GM18873 (cell line): ENCODE measurements at regions not wholly inside any gene's neighbourhood (a gene's known extent, or its start where the extent isn't known, plus 50 kb on each side); places are given as distances from the start of the nearest gene placed in this dataset.
"Not testable (repeated sequence)": the region's sequence is repeated elsewhere in the genome, so short reads cannot be mapped to it uniquely, and the experiment has no call there.

Experiments
- ATAC-seq: cut with Tn5 transposase; IDR thresholded peaks from one replicate; pipeline ENCODE4 v1.9.1; 2021; ENCODE audit warnings: mild to moderate bottlenecking, moderate library complexity, moderate number of reproducible peaks; ENCODE audit not compliant: unreplicated experiment, low FRiP score

DNA sequence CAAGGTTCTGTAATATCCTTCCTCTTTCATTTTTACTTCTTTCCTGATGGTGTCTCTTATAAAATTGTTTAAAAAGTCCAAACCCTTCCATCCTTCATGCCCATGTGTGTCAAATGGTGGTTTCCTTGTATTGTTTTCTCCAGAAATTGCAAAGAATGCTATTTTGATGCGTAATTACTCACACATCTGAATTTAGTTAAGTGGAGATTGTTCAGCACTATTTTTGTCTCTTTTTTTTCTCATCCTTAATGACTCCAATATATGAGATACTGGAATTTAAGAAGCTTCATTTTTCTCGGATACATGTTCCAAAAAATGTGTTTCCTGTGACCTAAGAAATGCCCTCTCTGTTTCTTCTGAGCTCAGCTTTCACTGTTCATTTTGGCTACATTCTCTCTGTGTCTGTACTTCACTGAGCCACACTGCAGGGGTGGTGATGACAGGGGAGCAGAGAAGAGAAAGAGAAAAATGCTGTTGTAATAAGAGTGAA, 799.8 kb downstream of the DIPK2A start:
- no peak for ATAC-seq

DNA sequence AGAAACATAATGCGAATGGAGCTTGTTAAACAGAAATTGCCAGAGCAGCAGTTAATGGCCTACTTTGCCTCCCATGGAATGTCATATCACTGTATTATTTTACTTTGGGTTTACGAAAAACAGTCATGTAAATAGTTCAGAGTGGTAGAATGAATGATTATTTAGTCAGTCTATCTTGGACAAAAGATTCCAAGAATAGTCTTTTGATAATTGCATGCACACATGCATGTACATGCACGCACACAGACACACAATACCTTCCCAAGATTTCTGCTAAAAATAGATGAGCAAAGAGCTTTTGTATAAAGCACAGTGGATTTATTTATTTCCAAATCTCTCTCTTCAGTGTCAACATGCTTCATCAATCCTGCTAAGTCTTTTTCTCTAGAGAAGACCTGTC, 800.7 kb downstream of the DIPK2A start:
- ATAC-seq, result no peak

DNA sequence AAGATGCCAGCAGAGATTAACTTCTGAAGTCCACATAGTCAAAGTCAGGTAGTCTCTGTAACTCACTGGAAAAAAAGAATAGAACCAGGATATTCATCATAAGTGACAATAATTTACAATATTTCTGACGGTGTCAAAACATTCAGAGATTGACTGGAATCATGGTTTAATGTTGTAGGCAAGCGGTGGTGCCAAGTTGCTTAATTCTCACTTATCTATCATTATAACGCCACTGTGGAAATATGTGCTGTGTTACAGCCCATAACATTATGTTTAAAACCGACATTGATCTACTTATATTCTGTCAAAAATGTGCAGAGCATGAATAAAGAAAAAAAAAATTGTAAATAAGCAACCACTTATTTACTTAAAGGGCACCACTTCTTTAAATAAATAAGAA, 801.7 kb downstream of the DIPK2A start:
- no peak for ATAC-seq

DNA sequence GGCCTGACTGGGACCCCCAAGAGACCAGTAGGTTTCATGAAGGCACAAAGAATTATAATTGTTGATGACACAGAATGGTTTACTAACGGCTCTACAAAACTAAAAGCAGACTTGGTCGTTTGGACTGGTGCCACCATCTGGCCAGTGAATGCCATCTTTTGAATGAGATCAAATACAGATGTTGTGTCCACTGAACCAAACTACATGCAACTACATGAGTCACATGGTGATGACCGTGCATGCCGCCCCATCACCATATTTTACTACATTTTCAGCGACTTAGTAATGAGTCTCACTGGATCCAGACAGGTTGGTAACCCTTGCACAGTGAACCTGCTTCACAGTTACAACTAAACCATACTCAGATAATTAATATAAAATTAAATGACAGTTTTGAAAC, 803.3 kb downstream of the DIPK2A start:
- ATAC-seq, result no peak

DNA sequence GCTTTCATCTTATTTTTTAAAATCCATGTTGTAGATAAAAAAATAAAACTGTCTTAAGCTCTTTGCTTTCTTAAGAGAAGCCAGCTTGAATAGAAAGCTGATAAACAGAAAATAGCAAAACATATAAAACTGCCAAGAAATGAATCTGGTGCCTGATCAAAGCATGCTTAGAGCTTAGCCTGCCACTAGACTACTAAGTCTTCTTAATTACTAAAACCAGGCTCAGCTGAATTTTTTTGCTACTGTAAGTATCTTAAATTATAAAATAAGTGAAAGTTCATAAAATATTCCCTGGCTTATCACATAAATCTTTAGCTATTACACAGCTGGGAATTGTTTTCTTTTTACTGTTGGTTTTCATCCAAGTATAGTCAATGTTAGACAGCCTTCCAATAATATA, 803.9 kb downstream of the DIPK2A start:
- no peak for ATAC-seq

DNA sequence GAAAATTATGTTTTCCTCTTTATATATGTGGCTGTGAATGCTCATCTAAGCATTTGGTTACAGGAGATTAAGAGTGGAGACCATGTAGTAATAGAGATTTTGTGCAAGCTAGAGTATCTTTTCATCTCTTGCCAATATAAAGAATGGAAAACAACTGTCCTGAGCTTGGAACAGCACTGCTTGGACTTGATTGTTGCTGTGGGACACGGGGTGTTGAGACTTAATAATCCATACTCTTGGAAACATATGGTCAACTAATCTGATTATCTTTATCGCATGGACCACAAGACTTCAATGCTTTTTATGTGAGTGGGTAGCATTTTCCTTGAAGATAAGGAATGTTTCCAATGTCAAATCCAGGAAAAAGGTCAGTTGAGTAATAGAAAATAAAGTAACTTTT, 806.3 kb downstream of the DIPK2A start:
- no peak for ATAC-seq

DNA sequence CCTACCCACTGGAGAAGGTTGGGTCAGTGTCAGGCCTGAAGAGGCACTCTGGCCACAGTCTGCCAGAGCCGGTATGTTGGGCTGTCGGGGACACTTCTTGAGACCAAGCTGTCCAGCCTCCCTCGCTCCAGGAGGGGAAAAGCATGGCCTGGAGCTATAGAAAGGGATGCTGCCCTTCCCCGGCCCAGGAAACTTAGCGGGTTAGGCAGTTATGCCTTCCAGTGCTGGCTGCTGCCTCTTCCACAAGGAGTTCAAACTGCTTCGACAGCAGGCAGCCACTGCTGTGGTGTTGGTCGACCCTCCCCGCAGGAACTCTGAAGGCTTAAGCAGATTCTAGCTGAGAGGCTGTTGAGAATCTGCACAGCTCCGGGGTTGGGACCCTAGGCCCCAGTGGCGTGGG, 819.4 kb downstream of the DIPK2A start:
- no peak for ATAC-seq

DNA sequence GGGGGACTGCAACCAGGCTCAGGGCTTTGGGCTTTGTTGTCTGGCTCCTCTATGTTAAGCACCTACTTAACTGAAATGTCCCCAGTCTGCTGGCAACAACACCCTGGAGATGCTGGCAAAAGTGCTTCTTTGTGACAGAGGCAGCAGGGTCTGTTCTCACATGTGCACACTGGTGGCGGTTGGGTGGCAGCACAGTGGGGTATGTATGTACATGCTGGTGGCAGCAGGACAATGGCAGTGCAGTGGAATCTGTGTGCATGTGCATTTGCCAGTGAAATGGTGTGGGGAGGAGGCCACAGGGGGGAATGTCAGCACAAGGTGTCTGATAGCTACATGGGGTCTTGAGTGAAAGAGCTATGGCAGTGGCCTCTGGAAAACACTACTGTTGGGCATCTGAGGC, 830.3 kb downstream of the DIPK2A start:
- no peak for ATAC-seq

DNA sequence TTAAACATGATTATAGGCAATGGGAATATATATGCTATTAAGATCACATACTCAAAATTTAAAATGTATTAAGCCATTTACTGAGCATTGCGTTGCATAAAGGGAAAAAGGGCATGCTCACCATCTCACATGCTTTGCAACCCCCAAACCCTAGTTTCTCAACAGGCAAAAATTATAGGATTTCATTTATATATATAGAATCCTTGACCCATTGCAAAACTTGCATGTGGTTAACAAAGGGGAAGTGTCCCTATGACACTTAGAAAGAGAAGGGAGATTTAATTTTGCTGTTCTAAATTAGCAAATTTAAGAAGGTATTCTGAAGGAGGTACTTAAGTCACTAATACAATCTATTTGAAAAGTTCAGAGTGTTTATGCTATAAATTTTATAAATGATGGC, 837.8 kb downstream of the DIPK2A start:
- ATAC-seq, result no peak

DNA sequence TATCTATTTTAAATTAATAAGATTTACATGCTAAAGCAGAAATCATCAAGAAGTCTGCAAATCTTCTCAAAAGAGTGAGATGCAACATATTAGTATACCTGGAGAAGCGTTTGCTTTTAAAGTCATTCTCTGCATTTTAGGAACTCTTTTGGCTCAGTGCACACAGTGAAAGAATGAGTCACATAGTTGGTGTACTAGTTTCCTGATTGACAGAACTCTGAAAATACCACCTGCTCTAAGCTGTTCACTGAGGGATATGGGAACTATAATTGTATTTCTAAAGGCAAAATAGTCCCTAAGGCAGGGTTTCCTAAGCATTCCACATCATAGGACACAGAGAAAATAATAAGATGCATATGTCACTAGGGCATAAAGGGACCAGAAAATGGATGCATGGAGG, 838.5 kb downstream of the DIPK2A start:
- no peak for ATAC-seq

DNA sequence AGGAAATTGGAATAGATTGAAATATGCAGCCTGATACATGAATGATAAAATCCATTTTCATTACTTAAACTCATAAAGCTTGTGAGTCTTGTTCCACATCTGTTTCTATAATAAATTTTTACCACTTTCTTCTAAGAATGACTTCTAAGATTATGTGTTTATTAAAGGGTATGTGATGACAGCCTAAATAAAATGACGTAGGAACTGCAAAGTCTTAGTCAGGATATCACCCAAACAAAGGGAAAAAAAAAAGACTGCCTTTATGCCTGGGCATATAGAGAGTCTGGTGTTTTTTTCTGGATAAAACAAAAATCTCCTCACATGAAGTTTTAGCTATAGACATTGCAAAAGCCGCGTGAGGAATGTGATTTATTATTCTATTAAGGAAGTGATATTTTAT, 844.0 kb downstream of the DIPK2A start:
- ATAC-seq, result no peak

DNA sequence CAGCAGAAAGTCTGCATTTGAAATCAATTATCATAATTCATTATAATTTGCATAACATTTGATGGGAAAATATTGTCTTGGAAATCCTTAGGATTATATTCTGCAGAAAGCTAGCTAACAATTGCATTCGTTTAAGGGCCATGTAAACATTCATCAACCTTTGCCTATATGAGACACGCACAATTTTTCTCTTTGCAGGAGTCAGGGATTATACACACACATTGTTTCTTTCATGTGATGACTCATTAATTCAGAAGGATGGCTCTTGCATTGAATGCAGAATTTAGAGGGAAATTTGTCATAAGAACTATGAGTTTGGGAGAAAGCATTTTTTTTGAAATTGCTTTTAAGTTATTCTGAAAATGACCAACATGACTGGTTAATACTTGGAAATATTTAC, 844.7 kb downstream of the DIPK2A start:
- no peak for ATAC-seq

DNA sequence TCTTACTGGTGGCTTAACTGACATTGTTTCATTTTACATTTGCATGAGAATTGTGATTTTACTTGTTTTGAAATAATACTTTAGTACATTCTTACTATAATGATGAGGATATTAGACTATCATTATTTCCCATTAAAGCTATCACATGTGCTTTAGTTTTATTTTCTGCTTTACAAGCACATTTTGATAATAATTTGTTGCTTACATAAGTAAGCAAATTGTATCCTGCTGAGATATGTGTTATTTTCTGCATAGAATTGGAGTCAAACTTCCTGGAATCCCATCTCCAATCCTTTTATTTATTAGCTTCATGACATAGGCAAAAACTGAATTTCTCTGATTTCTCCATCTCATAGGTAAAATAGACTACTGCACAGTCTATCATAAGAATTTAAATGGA, 847.4 kb downstream of the DIPK2A start:
- no peak for ATAC-seq

DNA sequence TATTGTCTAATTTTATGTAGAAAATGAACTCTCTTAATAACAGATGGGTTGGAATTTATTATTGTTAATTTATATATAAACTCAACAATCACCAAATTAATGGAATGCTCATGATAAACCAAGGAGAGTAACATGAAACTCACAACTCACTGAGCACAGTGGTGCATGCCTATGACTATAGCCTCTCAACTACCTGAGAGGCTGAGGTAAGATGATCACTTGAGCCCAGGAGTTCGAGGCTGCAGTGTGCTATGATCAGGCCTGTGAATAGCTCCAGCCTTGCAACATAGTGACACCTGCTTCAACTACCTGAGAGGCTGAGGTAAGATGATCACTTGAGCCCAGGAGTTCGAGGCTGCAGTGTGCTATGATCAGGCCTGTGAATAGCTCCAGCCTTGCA, 848.6 kb downstream of the DIPK2A start:
- not testable (repeated sequence) for ATAC-seq

DNA sequence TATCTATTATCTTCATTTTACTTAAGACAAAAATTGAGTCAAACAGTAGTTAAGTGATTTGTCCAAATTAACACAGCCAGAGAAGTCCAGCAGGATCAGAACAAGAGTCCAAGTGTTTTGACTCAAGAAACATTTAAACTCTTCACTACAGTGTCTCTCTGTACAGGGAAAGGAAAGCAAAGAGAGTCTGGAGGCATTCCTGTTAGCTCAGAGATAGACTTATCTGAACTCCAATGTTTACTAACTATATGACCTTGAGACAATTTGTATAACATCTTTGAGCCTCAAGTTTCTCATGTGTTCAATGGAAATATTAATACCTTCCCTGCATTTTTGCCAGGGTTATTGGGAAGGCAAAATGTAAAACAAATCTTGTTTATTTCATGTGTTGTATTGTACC, 849.1 kb downstream of the DIPK2A start:
- no peak for ATAC-seq

DNA sequence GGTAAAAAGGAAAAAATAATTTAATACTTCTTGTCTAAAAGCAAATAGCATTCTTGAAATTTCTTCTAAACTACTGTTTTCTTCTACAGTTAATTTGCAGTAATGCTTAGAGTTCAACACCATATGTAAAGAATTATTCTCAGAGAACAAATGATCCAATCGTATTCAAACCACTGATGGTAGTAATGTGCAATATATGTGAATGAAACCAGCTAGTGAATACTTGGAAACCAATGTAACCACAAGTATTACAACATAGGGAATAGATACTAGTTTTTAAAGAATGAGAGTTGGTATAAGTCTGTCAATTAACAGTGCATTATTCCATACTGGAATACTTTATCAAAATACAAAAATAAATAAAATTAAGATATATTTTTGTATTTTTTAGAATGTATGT, 850.0 kb downstream of the DIPK2A start:
- no peak for ATAC-seq

DNA sequence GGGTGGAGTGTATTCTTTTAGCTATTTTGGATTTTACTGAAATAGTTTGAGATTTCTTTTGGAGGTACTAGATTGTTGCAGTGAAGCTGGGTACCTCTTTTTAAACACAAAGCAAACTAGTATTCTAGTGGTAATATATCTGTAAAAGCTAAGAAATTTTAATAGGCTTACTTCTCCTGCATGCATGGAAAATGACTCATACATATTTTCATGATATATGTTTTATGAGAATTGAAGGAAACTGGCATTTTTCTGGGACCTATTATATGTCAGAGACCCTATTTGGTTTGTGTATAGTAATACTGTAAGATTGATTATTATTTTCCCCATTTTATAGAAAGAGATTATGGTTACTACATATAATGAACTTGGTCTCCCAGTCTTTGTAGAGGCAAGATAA, 851.0 kb downstream of the DIPK2A start:
- ATAC-seq, result no peak

DNA sequence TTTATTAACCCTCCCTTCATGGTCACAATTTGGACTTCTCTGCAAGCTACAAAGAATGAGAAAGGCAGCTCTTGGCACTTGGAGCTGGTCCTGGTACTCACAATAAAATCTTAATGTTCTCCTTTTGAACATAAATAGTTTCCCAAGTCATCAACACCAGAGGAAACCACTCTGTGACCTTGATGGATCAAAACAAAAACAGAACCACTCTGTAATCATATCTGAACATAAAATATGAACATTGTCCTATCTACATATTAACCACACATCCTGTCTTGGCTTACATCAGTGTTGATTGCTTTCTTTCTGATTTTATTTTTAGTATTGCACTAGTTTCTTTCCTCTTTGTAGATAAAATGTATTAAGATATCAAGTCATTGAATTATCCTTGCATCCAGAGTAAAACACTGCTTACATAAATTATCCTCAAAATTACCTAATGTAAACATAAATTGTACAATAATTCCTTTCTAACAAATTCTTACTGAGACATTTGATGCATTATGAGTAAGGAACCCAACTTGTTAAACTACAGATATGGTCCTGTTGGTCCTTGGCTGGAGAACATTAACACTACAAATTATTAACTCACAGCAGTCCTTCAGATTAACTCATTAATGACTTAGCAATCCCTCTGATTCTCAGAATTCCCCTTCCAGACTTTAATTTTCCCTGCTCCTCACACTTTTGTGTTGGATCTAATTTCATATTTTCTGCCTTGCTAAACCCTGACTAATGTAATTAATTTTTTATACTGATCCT, 860.5 kb downstream of the DIPK2A start:
- no peak for ATAC-seq

DNA sequence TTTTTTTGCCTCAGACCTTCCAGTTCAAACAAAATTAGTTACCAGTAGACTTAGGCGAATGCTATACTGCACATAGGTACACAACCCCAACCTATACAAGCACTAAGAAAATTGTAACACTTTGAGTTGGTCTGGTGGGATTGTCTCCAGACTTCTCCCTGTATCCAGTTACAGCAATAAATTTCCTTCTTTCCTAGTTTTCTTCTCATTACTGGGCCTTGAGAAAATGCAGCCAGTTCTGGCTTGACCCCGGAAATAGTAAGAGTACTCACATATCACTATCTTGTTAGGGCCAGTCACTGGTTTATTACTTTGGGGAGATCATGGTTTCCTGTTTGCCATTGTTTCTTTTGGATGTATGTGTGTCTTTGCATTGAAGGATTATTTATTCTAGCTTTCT, 868.4 kb downstream of the DIPK2A start:
- no peak for ATAC-seq

DNA sequence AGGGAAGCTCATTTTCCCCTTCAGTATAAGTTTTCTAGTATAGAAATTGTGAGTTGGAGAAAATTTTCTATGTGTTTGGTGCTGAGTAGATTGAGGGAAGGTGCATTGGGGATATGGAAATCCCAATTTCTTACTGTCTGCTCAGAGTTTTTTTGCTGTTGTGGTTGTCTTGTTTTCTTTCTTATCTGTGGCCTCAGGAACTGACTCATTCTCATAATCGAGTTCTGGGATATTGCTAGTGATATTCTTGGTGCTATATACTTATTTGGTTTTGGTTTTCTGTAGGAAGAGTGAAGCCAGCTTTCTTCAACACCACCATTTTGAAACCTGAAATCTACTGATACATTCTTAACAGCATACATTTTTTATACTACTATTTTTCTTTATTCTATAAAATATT, 869.2 kb downstream of the DIPK2A start:
- no peak for ATAC-seq

DNA sequence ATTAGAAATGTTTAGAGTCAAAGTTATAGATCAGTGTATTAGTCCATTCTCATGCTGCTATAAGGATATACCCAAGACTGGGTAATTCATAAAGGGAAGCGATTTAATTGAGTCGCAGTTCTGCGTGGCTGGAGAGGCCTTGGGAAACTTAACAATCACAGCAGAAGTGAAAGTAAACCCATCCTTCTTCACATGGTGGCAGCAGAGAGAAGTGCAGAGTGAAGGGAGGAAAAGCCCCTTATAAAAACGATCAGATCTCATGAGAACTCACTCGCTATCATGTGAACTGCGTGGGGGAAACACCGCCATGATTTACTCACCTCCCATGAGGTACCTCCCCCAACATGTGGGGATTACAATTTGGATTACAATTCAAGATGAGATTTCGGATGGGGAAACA, 871.5 kb downstream of the DIPK2A start:
- no peak for ATAC-seq

DNA sequence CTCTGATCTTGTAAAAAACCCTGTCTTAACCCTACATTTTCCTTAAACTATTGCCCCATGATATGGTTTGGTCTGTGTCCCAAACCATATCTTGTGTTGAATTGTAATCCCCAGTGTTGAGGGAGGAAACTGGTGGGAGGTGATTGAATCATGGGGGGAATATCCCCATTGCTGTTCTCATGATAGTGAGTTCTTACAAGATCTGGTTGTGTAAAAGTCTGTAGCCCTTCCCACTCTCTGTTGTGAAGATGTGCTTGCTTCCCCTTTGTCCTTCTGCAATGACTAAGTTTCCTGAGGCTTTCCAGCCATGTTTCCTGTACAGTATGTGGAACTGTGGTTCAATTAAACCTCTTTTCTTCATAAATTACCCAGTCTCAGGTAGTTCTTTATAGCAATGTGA, 881.4 kb downstream of the DIPK2A start:
- ATAC-seq, result no peak

DNA sequence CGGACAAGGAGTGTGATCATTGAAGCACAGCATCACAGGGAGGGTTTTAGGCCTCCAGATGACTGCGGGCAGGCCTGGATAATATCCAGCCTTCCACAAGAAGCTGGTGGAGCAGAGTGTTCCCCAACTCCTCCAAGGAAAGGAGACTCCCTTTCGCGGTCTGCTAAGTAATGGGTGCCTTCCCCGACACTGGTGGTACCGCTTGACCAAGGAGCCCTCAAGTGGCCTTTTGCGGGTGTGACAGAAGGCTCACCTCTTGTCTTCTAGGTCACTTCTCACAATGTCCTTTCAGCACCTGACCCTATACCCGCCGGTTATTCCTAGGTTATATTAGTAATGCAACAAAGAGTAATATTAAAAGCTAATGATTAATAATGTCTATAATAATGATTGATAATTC, 882.4 kb downstream of the DIPK2A start:
- not testable (repeated sequence) for ATAC-seq
